HepG2 (cell line): ENCODE measurements at regions not wholly inside any gene's neighbourhood (a gene's known extent, or its start where the extent isn't known, plus 50 kb on each side); places are given as distances from the start of the nearest gene placed in this dataset.

Experiments used
- ATAC-seq: fragments of 200-7000 bp; cut with Tn5 transposase; 3 replicates; pipeline ENCODE4 v1.9.1; 2020; ENCODE audit warnings: mild to moderate bottlenecking, moderate library complexity
- BruUV-seq: library from RNA; stranded (reverse); fragments of 400-500 nt; replicated peaks from 2 replicates; lab custom pipeline; 2021; lab: Mats Ljungman, UMichigan
- CTCF ChIA-PET: fragments of 300-600 bp; formaldehyde crosslinking; extraction: SDS; loops from one replicate; lab custom pipeline; 2021; ENCODE audit warnings: low total read pairs, inconsistent platforms, low intra/inter-chr PET ratio; lab: Yijun Ruan, JAX
- POLR2A ChIA-PET: fragments of 350-600 bp; sonication (Branson Sonifier 250); formaldehyde crosslinking; loops from one replicate; lab custom pipeline; 2020; ENCODE audit warnings: antibody characterized with exemption, inconsistent platforms; lab: Yijun Ruan, JAX
- DNase-seq: peaks from one replicate; pipeline ENCODE4 v3.0.0-alpha.2; 2015; ENCODE audit warnings: low spot score
- FAIRE-seq: peaks from 3 replicates; lab custom pipeline; 2011; peaks lifted over from hg19 to GRCh38; lab: Jason Lieb, UNC
- H2AFZ ChIP-seq: one replicate; pipeline ENCODE4 v1.6.1; 2011; ENCODE audit warnings: low read length, inconsistent platforms
- H3K27ac ChIP-seq: fragments of 300-600 bp; 3 replicates; pipeline ENCODE4 v1.8.0; 2011; ENCODE audit warnings: mixed run types, mild to moderate bottlenecking, mixed read lengths, low read length, inconsistent platforms; ENCODE audit not compliant: insufficient read depth; ENCODE audit errors: extremely low read length
- H3K27me3 ChIP-seq, 2 experiments: fragments of 200-600 bp in 1 of 2; 2 replicates in 1 of 2; 3 replicates in 1 of 2; pipeline versions ENCODE4 v1.6.0 to v1.8.0; 2011; ENCODE audit warnings: low read length in 2 of 2, mild to moderate bottlenecking in 2 of 2, moderate library complexity in 2 of 2, inconsistent platforms in 1 of 2; ENCODE audit not compliant: insufficient read depth in 2 of 2, control insufficient read depth in 1 of 2
- H3K36me3 ChIP-seq, 2 experiments: fragments of 200-600 bp in 1 of 2; replicated peaks in 1 of 2; 2 replicates in 1 of 2; 3 replicates in 1 of 2; pipeline versions ENCODE4 v1.5.1 to v1.8.0; 2011; ENCODE audit warnings: low read length in 2 of 2, inconsistent platforms in 1 of 2; ENCODE audit not compliant: insufficient read depth in 2 of 2, control insufficient read depth in 1 of 2
- H3K4me1 ChIP-seq: 2 replicates; pipeline ENCODE4 v1.5.1; 2012; ENCODE audit warnings: low read length, inconsistent platforms; ENCODE audit not compliant: insufficient read depth
- H3K4me2 ChIP-seq: 2 replicates; pipeline ENCODE4 v1.6.0; 2011; ENCODE audit warnings: low read depth, low read length, inconsistent platforms
- H3K4me3 ChIP-seq, 3 experiments: fragments of 200-600 bp in 1 of 3; sonication (generic), shearing (Covaris generic) in 1 of 3; replicated peaks in 1 of 3; 2 replicates each; pipeline ENCODE4 v1.5.1; 2011 to 2016; ENCODE audit warnings: low read length in 3 of 3, inconsistent platforms in 2 of 3, low read depth in 2 of 3, mild to moderate bottlenecking in 2 of 3, control low read depth in 1 of 3, mixed read lengths in 1 of 3; ENCODE audit not compliant: insufficient read depth in 1 of 3
- H3K79me2 ChIP-seq: one replicate; pipeline ENCODE4 v1.6.1; 2011; ENCODE audit warnings: low read length, inconsistent platforms; ENCODE audit not compliant: insufficient read depth
- H3K9ac ChIP-seq: 2 replicates; pipeline ENCODE4 v1.6.0; 2011; ENCODE audit warnings: mild to moderate bottlenecking, low read depth, low read length, inconsistent platforms; ENCODE audit not compliant: insufficient read depth
- H3K9me3 ChIP-seq: 2 replicates; pipeline ENCODE4 v1.5.1; 2012; ENCODE audit warnings: mild to moderate bottlenecking, low read length
- H4K20me1 ChIP-seq: 2 replicates; pipeline ENCODE4 v1.6.0; 2011; ENCODE audit warnings: inconsistent platforms, mild to moderate bottlenecking, low read length, moderate library complexity; ENCODE audit not compliant: insufficient read depth
- ATRX ChIP-seq: sonication (generic); formaldehyde crosslinking; IDR thresholded peaks from 2 replicates; pipeline ENCODE4 v1.4.0; 2020; ENCODE audit warnings: missing genetic modification reagents, borderline replicate concordance
- CREM ChIP-seq, 2 experiments: sonication (generic) in 1 of 2; formaldehyde crosslinking in 1 of 2; IDR thresholded peaks; 2 replicates each; pipeline versions ENCODE4 v1.4.0 to v1.6.1; 2016 to 2020; ENCODE audit warnings: antibody characterized with exemption in 1 of 2, mild to moderate bottlenecking in 1 of 2, missing genetic modification reagents in 1 of 2
- ELF4 ChIP-seq: sonication (generic); formaldehyde crosslinking; IDR thresholded peaks from 2 replicates; pipeline ENCODE4 v1.5.0; 2020; ENCODE audit warnings: missing genetic modification reagents, mild to moderate bottlenecking, moderate library complexity, borderline replicate concordance
- POLR2A ChIP-seq, 2 experiments: IDR thresholded peaks; 2 replicates each; pipeline ENCODE4 v1.6.1; 2011; ENCODE audit warnings: low read depth in 2 of 2, low read length in 2 of 2, mild to moderate bottlenecking in 1 of 2, moderate library complexity in 1 of 2; ENCODE audit not compliant: insufficient read depth in 1 of 2
- RBM39 ChIP-seq: fragments of 200-400 bp; formaldehyde crosslinking; IDR thresholded peaks from one replicate; pipeline ENCODE4 v1.6.1; 2018; ENCODE audit warnings: antibody characterized with exemption, mild to moderate bottlenecking, low read depth, low read length; ENCODE audit not compliant: poor library complexity, severe bottlenecking
- SYNCRIP ChIP-seq: fragments of 200-400 bp; formaldehyde crosslinking; IDR thresholded peaks from 2 replicates; pipeline ENCODE4 v1.6.1; 2018; ENCODE audit warnings: mild to moderate bottlenecking, low read depth, low read length; ENCODE audit not compliant: insufficient read depth
- ZBTB8A ChIP-seq: sonication (generic); formaldehyde crosslinking; IDR thresholded peaks from 2 replicates; pipeline ENCODE4 v1.4.0; 2020; ENCODE audit warnings: mild to moderate bottlenecking, low read depth, missing genetic modification reagents, borderline replicate concordance
- ZKSCAN8 ChIP-seq: IDR thresholded peaks from 2 replicates; pipeline ENCODE4 v1.6.1; 2016; ENCODE audit warnings: borderline replicate concordance, missing genetic modification reagents, missing compliant biosample characterization
- ZNF281 ChIP-seq: sonication (generic); formaldehyde crosslinking; IDR thresholded peaks from 2 replicates; pipeline ENCODE4 v1.4.0; 2020; ENCODE audit warnings: missing genetic modification reagents, borderline replicate concordance
- ZNF510 ChIP-seq: sonication (generic); formaldehyde crosslinking; IDR thresholded peaks from 2 replicates; pipeline ENCODE4 v1.4.0; 2020; ENCODE audit warnings: low read depth, mild to moderate bottlenecking, missing genetic modification reagents
- ZSCAN25 ChIP-seq: sonication (generic); formaldehyde crosslinking; IDR thresholded peaks from 2 replicates; pipeline ENCODE4 v1.8.0; 2022; ENCODE audit warnings: mild to moderate bottlenecking, missing genetic modification reagents
- WGBS: methylation state at CpG from one replicate; pipeline ENCODE4 v1.1.6; 2017; ENCODE audit warnings: low lambda C conversion rate; 5-methylcytosine and 5-hydroxymethylcytosine counted together
- in situ Hi-C: cut with HindIII; loops from 2 replicates; pipeline ENCODE4 v1.10.0; 2017; ENCODE audit warnings: low pct_unique_long_range_greater_than_20kb; ENCODE audit not compliant: extremely low pct_ligation_motif_present
- intact Hi-C: fragments of 100-400 bp; cut with micrococcal nuclease; formaldehyde crosslinking; loops from one replicate; pipeline ENCODE4 v1.10.0; 2022; ENCODE audit not compliant: unreplicated experiment

- in situ Hi-C loops: no loop called here
- H3K79me2 ChIP-seq: no peaks in the 10 kb centered on the region
- no peak for TF ChIP-seq ZSCAN25 (CRISPR knock-in tag)
- TF ChIP-seq ZNF281 (CRISPR knock-in tag): no peak
- no peak for TF ChIP-seq RBM39
- no peak for TF ChIP-seq ATRX
- no peak for TF ChIP-seq ZNF510
- no peak for TF ChIP-seq ZKSCAN8 (CRISPR knock-in tag)
- TF ChIP-seq CREM (IDR thresholded peaks at IDR 0.05): no peak
- TF ChIP-seq CREM (CRISPR knock-in tag; IDR thresholded peaks at IDR 0.05): no peak
- no peak for TF ChIP-seq POLR2A (IDR thresholded peaks at IDR 0.05; ENCODE audit: insufficient read depth in 1 of 2, low read depth in 2 of 2, low read length in 2 of 2)
- no peak for TF ChIP-seq ELF4
- no peak for TF ChIP-seq ZBTB8A
- TF ChIP-seq SYNCRIP: no peak
- no peaks in the 10 kb centered on the region for H3K27me3 ChIP-seq
- DNase-seq (no peak), FAIRE-seq (no peak), ATAC-seq (no peak)
- WGBS: 57% methylated on average over 4 of the region's 4 CpGs
- peaks cover 12% of the 10 kb centered on the region; the same call in 1 of the 2 replicates for H3K9me3 ChIP-seq
- no peak overlapping the region for H3K27ac ChIP-seq
- no peak overlapping the region for H3K9ac ChIP-seq
- CTCF ChIA-PET: no interaction called here
- POLR2A ChIA-PET: no interaction called here
- H2AFZ ChIP-seq: no peak overlapping the region
- H3K4me2 ChIP-seq: no peak overlapping the region
- no peaks in the 10 kb centered on the region for H4K20me1 ChIP-seq
- no peaks in the 10 kb centered on the region for H3K4me1 ChIP-seq
- H3K36me3 ChIP-seq: no peaks in the 10 kb centered on the region
- intact Hi-C loops: no loop called here
- no peak overlapping the region for H3K4me3 ChIP-seq
- no TSS peak for BruUV-seq
Observed at GRCh38 chr2:144310889-144311608, 208.9 kb downstream of the ZEB2 start.
